ENCODE measurements at regions not wholly inside any gene's neighbourhood (a gene's known extent, or its start where the extent isn't known, plus 50 kb on each side); places are given as distances from the start of the nearest gene placed in this dataset.

GRCh38 chr5:115699967-115700366, 74.1 kb upstream of the TMED7 start:
- TF ChIP-seq, protein P1, sequence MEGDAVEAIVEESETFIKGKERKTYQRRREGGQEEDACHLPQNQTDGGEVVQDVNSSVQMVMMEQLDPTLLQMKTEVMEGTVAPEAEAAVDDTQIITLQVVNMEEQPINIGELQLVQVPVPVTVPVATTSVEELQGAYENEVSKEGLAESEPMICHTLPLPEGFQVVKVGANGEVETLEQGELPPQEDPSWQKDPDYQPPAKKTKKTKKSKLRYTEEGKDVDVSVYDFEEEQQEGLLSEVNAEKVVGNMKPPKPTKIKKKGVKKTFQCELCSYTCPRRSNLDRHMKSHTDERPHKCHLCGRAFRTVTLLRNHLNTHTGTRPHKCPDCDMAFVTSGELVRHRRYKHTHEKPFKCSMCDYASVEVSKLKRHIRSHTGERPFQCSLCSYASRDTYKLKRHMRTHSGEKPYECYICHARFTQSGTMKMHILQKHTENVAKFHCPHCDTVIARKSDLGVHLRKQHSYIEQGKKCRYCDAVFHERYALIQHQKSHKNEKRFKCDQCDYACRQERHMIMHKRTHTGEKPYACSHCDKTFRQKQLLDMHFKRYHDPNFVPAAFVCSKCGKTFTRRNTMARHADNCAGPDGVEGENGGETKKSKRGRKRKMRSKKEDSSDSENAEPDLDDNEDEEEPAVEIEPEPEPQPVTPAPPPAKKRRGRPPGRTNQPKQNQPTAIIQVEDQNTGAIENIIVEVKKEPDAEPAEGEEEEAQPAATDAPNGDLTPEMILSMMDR (IDR thresholded peaks at IDR 0.05): no peak
- no peak for TF ChIP-seq ZFX (IDR thresholded peaks at IDR 0.05; ENCODE audit: borderline replicate concordance)
